Endothelial cell of umbilical vein (primary cell): ENCODE measurements at regions not wholly inside any gene's neighbourhood (a gene's known extent, or its start where the extent isn't known, plus 50 kb on each side); places are given as distances from the start of the nearest gene placed in this dataset.

Experiments used
- BruUV-seq: library from RNA; stranded (reverse); fragments of 400-500 nt; replicated peaks from 2 replicates; lab custom pipeline; 2021; lab: Mats Ljungman, UMichigan
- CTCF ChIA-PET: fragments of 300-600, 350-600 bp; sonication (Branson Sonifier 250); formaldehyde crosslinking; loops from one replicate; lab custom pipeline; 2021; ENCODE audit warnings: antibody characterized with exemption, inconsistent platforms; lab: Charles Lee
- POLR2A ChIA-PET: fragments of 300-600, 350-600 bp; sonication (Branson Sonifier 250); formaldehyde crosslinking; loops from one replicate; lab custom pipeline; 2021; ENCODE audit warnings: antibody characterized with exemption, inconsistent platforms; lab: Charles Lee
- DNase-seq: peaks from one replicate; pipeline ENCODE4 v3.0.0-alpha.2; 2011; ENCODE audit warnings: low read depth, low spot score
- FAIRE-seq: peaks from 2 replicates; lab custom pipeline; 2011; peaks lifted over from hg19 to GRCh38; lab: Jason Lieb, UNC
- H2AFZ ChIP-seq: 2 replicates; pipeline ENCODE4 v1.6.0; 2012; ENCODE audit warnings: low read depth, low read length, control low read depth, inconsistent platforms
- H3K27ac ChIP-seq: 2 replicates; pipeline ENCODE4 v1.5.1; 2011; ENCODE audit warnings: low read depth, mild to moderate bottlenecking, control low read depth, low read length, moderate library complexity; ENCODE audit not compliant: insufficient read depth
- H3K27me3 ChIP-seq, 2 experiments: 2 replicates each; pipeline versions ENCODE4 v1.6.0 to v1.6.1; 2011; ENCODE audit warnings: low read length in 2 of 2, mixed read lengths in 1 of 2; ENCODE audit not compliant: control insufficient read depth in 2 of 2, insufficient read depth in 2 of 2
- H3K36me3 ChIP-seq, 2 experiments: 2 replicates in 1 of 2; 3 replicates in 1 of 2; pipeline ENCODE4 v1.5.1; 2011; ENCODE audit warnings: low read length in 2 of 2, mild to moderate bottlenecking in 1 of 2, moderate library complexity in 1 of 2; ENCODE audit not compliant: control insufficient read depth in 2 of 2, insufficient read depth in 2 of 2; ENCODE audit errors: extremely low read depth in 1 of 2
- H3K4me1 ChIP-seq: 3 replicates; pipeline ENCODE4 v1.5.1; 2011; ENCODE audit warnings: mild to moderate bottlenecking, low read length; ENCODE audit not compliant: control insufficient read depth, insufficient read depth; ENCODE audit errors: extremely low read depth
- H3K4me2 ChIP-seq: 2 replicates; pipeline ENCODE4 v1.6.1; 2011; ENCODE audit warnings: low read length, control low read depth, mixed read lengths; ENCODE audit not compliant: insufficient read depth
- H3K4me3 ChIP-seq, 3 experiments: fragments of 200-600 bp in 1 of 3; sonication (generic), shearing (Covaris generic) in 1 of 3; replicated peaks in 1 of 3; 2 replicates each; pipeline ENCODE4 v1.5.1; 2011 to 2016; ENCODE audit warnings: control low read depth in 3 of 3, low read length in 3 of 3, mild to moderate bottlenecking in 2 of 3, inconsistent platforms in 1 of 3, low read depth in 1 of 3, moderate library complexity in 1 of 3; ENCODE audit not compliant: insufficient read depth in 1 of 3
- H3K79me2 ChIP-seq: 2 replicates; pipeline ENCODE4 v1.6.0; 2012; ENCODE audit warnings: low read length, inconsistent platforms; ENCODE audit not compliant: control insufficient read depth, insufficient read depth
- H3K9ac ChIP-seq: replicated peaks from 2 replicates; pipeline ENCODE3; 2011; ENCODE audit warnings: low read length, control low read depth; ENCODE audit not compliant: insufficient read depth; ENCODE audit errors: extremely low read depth
- H3K9me1 ChIP-seq: replicated peaks from 3 replicates; pipeline ENCODE4 v1.6.0; 2011; ENCODE audit warnings: mild to moderate bottlenecking, low read length; ENCODE audit not compliant: control insufficient read depth, insufficient read depth; ENCODE audit errors: extremely low read depth
- H3K9me3 ChIP-seq: replicated peaks from 2 replicates; pipeline ENCODE4 v1.5.1; 2012; ENCODE audit warnings: low read length, inconsistent platforms; ENCODE audit not compliant: control insufficient read depth, insufficient read depth
- H4K20me1 ChIP-seq: replicated peaks from 2 replicates; pipeline ENCODE3; 2011; ENCODE audit warnings: mild to moderate bottlenecking, low read length; ENCODE audit not compliant: control insufficient read depth, insufficient read depth; ENCODE audit errors: extremely low read depth
- CTCF ChIP-seq, 2 donors: IDR thresholded peaks; 1 replicate in 1 of 2; 2 replicates in 1 of 2; pipeline ENCODE4 v1.5.1; 2011; ENCODE audit warnings: low read length in 2 of 2, mild to moderate bottlenecking in 2 of 2, moderate library complexity in 2 of 2, control low read depth in 1 of 2, inconsistent platforms in 1 of 2, low read depth in 1 of 2; ENCODE audit not compliant: insufficient read depth in 1 of 2; ENCODE audit errors: extremely low read depth in 1 of 2
- EZH2 ChIP-seq: IDR thresholded peaks from 2 replicates; pipeline ENCODE4 v1.6.1; 2012; ENCODE audit warnings: borderline replicate concordance, low read depth, mild to moderate bottlenecking, moderate library complexity, low read length, inconsistent platforms; ENCODE audit not compliant: severe bottlenecking
- FOS ChIP-seq: IDR thresholded peaks from 2 replicates; pipeline ENCODE4 v1.6.1; 2011; ENCODE audit warnings: mild to moderate bottlenecking, low read length, moderate library complexity, borderline replicate concordance; ENCODE audit not compliant: insufficient read depth
- GATA2 ChIP-seq: IDR thresholded peaks from 2 replicates; pipeline ENCODE4 v1.7.0; 2011; ENCODE audit warnings: low read depth, mild to moderate bottlenecking, moderate library complexity, mixed read lengths, low read length; ENCODE audit not compliant: insufficient read length, insufficient read depth
- JUN ChIP-seq: IDR thresholded peaks from 2 replicates; pipeline ENCODE4 v1.6.1; 2011; ENCODE audit warnings: borderline replicate concordance, low read depth; ENCODE audit not compliant: insufficient read length, insufficient read depth
- MAX ChIP-seq: IDR thresholded peaks from 2 replicates; pipeline ENCODE4 v1.6.1; 2011; ENCODE audit not compliant: insufficient read depth, insufficient read length
- MYC ChIP-seq: IDR thresholded peaks from one replicate; pipeline ENCODE4 v1.6.1; 2011; ENCODE audit warnings: mild to moderate bottlenecking, low read depth, low read length
- POLR2A ChIP-seq: IDR thresholded peaks from 2 replicates; pipeline ENCODE4 v1.6.1; 2012; ENCODE audit warnings: low read depth, mild to moderate bottlenecking, control low read depth, low read length
- POLR2AphosphoS5 ChIP-seq: IDR thresholded peaks from 2 replicates; pipeline ENCODE4 v1.6.1; 2012; ENCODE audit warnings: low read depth, mild to moderate bottlenecking, control low read depth, low read length, moderate library complexity; ENCODE audit not compliant: insufficient read depth
- dilution Hi-C: fragments of 300-500 bp; cut with MboI; formaldehyde crosslinking; loops from one replicate; pipeline ENCODE4 v1.15.0; 2019; ENCODE audit warnings: low sequenced_read_pairs; ENCODE audit not compliant: extremely low pct_ligation_motif_present
- intact Hi-C: fragments of 100-400 bp; cut with micrococcal nuclease; formaldehyde crosslinking; loops from one replicate; pipeline ENCODE4 v1.10.0; 2022

GRCh38 chr2:104289651-104290565 lies 564.0 kb upstream of the POU3F3 start:
- Histone ChIP-seq H3K4me3 (no peak overlapping the region), H2AFZ (no peak overlapping the region), H3K9me3 (no peaks in the 10 kb centered on the region), H3K36me3 (no peaks in the 10 kb centered on the region), H3K27me3 (no peaks in the 10 kb centered on the region), H3K9ac (no peak overlapping the region), H3K79me2 (no peaks in the 10 kb centered on the region), H4K20me1 (no peaks in the 10 kb centered on the region), H3K27ac (no peak overlapping the region), H3K4me2 (no peak overlapping the region), H3K4me1 (no peaks in the 10 kb centered on the region), H3K9me1 (no peaks in the 10 kb centered on the region)
- intact Hi-C loops, result no loop called here
- ChIA-PET POLR2A (no interaction called here), CTCF (interaction anchor here (0.7 kb wide), 2 partner anchors 11 to 154 kb away, joined by 3 to 4 read pairs; no protein-coding TSS in a partner anchor)
- dilution Hi-C loops, result no loop called here
- no peak for FAIRE-seq
- no peak for DNase-seq
- no peak for TF ChIP-seq JUN
- no TSS peak for BruUV-seq

- no peak for TF ChIP-seq POLR2AphosphoS5
- TF ChIP-seq EZH2, result no peak
- TF ChIP-seq MYC, result no peak
- no peak for TF ChIP-seq MAX
- no peak for TF ChIP-seq POLR2A
- no peak for TF ChIP-seq GATA2
- TF ChIP-seq FOS, result no peak
- no peak for TF ChIP-seq CTCF (IDR thresholded peaks at IDR 0.05; ENCODE audit: extremely low read depth in 1 of 2, insufficient read depth in 1 of 2, low read depth in 1 of 2, low read length in 2 of 2)
- TF ChIP-seq JUN, result no peak
- Histone ChIP-seq H3K4me1 (no peaks in the 10 kb centered on the region), H3K9me1 (no peaks in the 10 kb centered on the region), H3K27me3 (no peaks in the 10 kb centered on the region), H2AFZ (no peak overlapping the region), H3K4me2 (no peak overlapping the region), H3K9ac (no peak overlapping the region), H3K79me2 (no peaks in the 10 kb centered on the region), H3K36me3 (no peaks in the 10 kb centered on the region), H3K4me3 (no peak overlapping the region), H4K20me1 (no peaks in the 10 kb centered on the region), H3K9me3 (no peaks in the 10 kb centered on the region), H3K27ac (no peak overlapping the region)
- ChIA-PET POLR2A (no interaction called here), CTCF (interaction anchor here (0.7 kb wide), 2 partner anchors 10 to 153 kb away, joined by 3 to 4 read pairs; no protein-coding TSS in a partner anchor)
- BruUV-seq, result no TSS peak
- DNase-seq (no peak), FAIRE-seq (no peak)
- intact Hi-C loops (no loop called here), dilution Hi-C loops (no loop called here)
These were observed 563.4 kb upstream of the POU3F3 start for GRCh38 chr2:104290566-104290891.
